ENCODE measurements at regions not wholly inside any gene's neighbourhood (a gene's known extent, or its start where the extent isn't known, plus 50 kb on each side); places are given as distances from the start of the nearest gene placed in this dataset.

DNA sequence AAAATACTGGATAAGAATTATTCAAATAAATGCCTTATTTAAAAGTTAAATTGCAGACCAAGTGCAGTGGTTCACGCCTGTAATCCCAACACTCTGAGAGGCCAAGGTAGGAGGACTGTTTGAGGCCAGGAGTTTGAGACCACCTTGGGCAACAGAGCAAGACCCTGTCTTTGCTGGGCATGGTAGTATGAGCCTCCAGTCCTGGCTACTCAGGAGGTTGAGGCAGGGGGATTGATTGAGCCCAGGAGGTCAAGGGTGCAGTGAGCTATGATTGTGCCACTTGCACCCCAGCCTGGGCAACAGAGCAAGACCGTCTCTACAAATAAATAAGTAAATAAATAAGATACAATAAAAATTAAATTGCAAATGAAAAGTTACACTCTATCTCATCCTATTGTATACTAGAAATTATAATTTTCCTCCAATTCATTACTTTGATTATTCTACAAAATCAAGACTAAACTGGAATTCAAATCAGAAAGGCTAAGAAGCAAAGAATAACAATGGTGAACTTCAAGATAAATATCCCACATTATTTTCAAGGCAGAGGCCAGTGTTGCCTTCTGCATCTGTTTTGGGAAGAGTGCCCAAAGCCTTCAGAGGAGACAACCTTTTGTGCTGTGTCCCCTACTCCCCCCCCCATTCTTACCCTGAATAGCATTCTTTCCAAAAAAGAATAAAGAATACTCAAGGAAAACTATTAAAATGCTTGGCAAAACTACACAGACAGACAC is 73.3 kb upstream of the IRF2BP2 start:
- Histone ChIP-seq H3K36me3 (ENCODE audit: insufficient read depth, low read length) (no peaks in the 10 kb centered on the region), H3K4me1 (ENCODE audit: insufficient read depth, low read length) (no peaks in the 10 kb centered on the region), H3K27me3 (ENCODE audit: control insufficient read depth in 1 of 2, insufficient read depth in 2 of 2, low read length in 2 of 2) (no peaks in the 10 kb centered on the region), H3K9me3 (ENCODE audit: control insufficient read depth in 1 of 2, insufficient read depth in 1 of 2, low read length in 2 of 2) (no peaks in the 10 kb centered on the region), H3K4me3 (ENCODE audit: low read length) (no peak overlapping the region), H3K27ac (ENCODE audit: low read depth in 1 of 2, low read length in 2 of 2) (no peak overlapping the region)
- ATAC-seq (ENCODE audit: poor library complexity) (no peak), DNase-seq (no peak)
- TF ChIP-seq CTCF (IDR thresholded peaks at IDR 0.05), result no peak
- intact Hi-C loops (cut with DNase I, micrococcal nuclease), result no loop called here
- H3K4me3 Mint-ChIP-seq, result no peak overlapping the region
- H3K27me3 Mint-ChIP-seq, result no peaks in the 10 kb centered on the region
- H3K36me3 Mint-ChIP-seq (ENCODE audit: low read depth), result no peaks in the 10 kb centered on the region
- peaks cover 2% of the 10 kb centered on the region for H3K9me3 Mint-ChIP-seq
- no peak overlapping the region for H3K27ac Mint-ChIP-seq
- CTCF ChIA-PET, result no interaction called here
- POLR2A ChIA-PET, result no interaction called here
- H3K4me1 Mint-ChIP-seq (ENCODE audit: low read depth), result no peaks in the 10 kb centered on the region

- Mint-ChIP-seq H3K9me3 (peaks cover 2% of the 10 kb centered on the region), H3K27ac (no peak overlapping the region), H3K27me3 (no peaks in the 10 kb centered on the region), H3K4me1 (ENCODE audit: low read depth) (no peaks in the 10 kb centered on the region), H3K36me3 (ENCODE audit: low read depth) (no peaks in the 10 kb centered on the region), H3K4me3 (no peak overlapping the region)
- TF ChIP-seq CTCF (IDR thresholded peaks at IDR 0.05), result no peak
- intact Hi-C loops (cut with DNase I, micrococcal nuclease), result no loop called here
- H3K4me3 ChIP-seq (ENCODE audit: low read length), result no peak overlapping the region
- H3K9me3 ChIP-seq (ENCODE audit: control insufficient read depth in 1 of 2, insufficient read depth in 1 of 2, low read length in 2 of 2), result no peaks in the 10 kb centered on the region
- no peaks in the 10 kb centered on the region for H3K4me1 ChIP-seq (ENCODE audit: insufficient read depth, low read length)
- H3K36me3 ChIP-seq (ENCODE audit: insufficient read depth, low read length), result no peaks in the 10 kb centered on the region
- CTCF ChIA-PET, result no interaction called here
- H3K27me3 ChIP-seq (ENCODE audit: control insufficient read depth in 1 of 2, insufficient read depth in 2 of 2, low read length in 2 of 2), result no peaks in the 10 kb centered on the region
- H3K27ac ChIP-seq (ENCODE audit: low read depth in 1 of 2, low read length in 2 of 2), result no peak overlapping the region
- POLR2A ChIA-PET, result interaction anchor here (1.0 kb wide), 1 partner anchor 71 kb away, joined by 3 read pairs; no protein-coding TSS in a partner anchor
- ATAC-seq (ENCODE audit: poor library complexity), result no peak
- DNase-seq, result no peak
Measured at GRCh38 chr1:234681990-234682389, 72.0 kb upstream of the IRF2BP2 start.

DNA sequence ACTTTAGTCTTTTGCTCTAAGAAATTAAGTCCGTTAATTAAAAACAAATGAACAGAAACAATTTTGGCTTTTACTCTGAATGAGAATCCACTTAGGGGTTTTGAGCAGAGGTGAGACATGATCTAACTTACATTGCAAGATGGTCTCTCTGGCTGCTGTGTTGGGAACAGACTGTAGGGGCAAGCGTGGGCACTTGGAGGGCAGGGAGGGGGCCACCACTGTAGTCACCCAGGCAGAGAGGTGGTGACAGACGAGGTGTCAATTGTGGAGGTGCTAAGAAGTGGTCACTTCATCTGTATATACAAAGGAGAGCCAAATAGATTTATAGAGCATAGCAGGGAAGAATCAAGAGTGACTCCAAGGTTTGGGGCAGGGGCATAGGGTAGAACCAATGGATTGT is 71.1 kb upstream of the IRF2BP2 start:
- intact Hi-C loops (cut with DNase I, micrococcal nuclease), result no loop called here
- no peak overlapping the region for H3K4me3 ChIP-seq (ENCODE audit: low read length)

More for the DNA sequence above, 71.1 kb upstream of the IRF2BP2 start:
- TF ChIP-seq CTCF (IDR thresholded peaks at IDR 0.05), result no peak
- Histone ChIP-seq H3K27ac (ENCODE audit: low read depth in 1 of 2, low read length in 2 of 2) (no peak overlapping the region), H3K9me3 (ENCODE audit: control insufficient read depth in 1 of 2, insufficient read depth in 1 of 2, low read length in 2 of 2) (no peaks in the 10 kb centered on the region), H3K36me3 (ENCODE audit: insufficient read depth, low read length) (no peaks in the 10 kb centered on the region), H3K27me3 (ENCODE audit: control insufficient read depth in 1 of 2, insufficient read depth in 2 of 2, low read length in 2 of 2) (no peaks in the 10 kb centered on the region), H3K4me1 (ENCODE audit: insufficient read depth, low read length) (peaks cover 4% of the 10 kb centered on the region)
- H3K4me3 Mint-ChIP-seq, result no peak overlapping the region
- no peaks in the 10 kb centered on the region for H3K27me3 Mint-ChIP-seq
- POLR2A ChIA-PET, result no interaction called here
- peaks cover 2% of the 10 kb centered on the region for H3K9me3 Mint-ChIP-seq
- H3K27ac Mint-ChIP-seq, result no peak overlapping the region
- DNase-seq (no peak), ATAC-seq (ENCODE audit: poor library complexity) (no peak)
- CTCF ChIA-PET, result no interaction called here
- H3K4me1 Mint-ChIP-seq (ENCODE audit: low read depth), result peaks cover 5% of the 10 kb centered on the region
- H3K36me3 Mint-ChIP-seq (ENCODE audit: low read depth), result no peaks in the 10 kb centered on the region
